ENCODE measurements at regions not wholly inside any gene's neighbourhood (a gene's known extent, or its start where the extent isn't known, plus 50 kb on each side); places are given as distances from the start of the nearest gene placed in this dataset.

DNA sequence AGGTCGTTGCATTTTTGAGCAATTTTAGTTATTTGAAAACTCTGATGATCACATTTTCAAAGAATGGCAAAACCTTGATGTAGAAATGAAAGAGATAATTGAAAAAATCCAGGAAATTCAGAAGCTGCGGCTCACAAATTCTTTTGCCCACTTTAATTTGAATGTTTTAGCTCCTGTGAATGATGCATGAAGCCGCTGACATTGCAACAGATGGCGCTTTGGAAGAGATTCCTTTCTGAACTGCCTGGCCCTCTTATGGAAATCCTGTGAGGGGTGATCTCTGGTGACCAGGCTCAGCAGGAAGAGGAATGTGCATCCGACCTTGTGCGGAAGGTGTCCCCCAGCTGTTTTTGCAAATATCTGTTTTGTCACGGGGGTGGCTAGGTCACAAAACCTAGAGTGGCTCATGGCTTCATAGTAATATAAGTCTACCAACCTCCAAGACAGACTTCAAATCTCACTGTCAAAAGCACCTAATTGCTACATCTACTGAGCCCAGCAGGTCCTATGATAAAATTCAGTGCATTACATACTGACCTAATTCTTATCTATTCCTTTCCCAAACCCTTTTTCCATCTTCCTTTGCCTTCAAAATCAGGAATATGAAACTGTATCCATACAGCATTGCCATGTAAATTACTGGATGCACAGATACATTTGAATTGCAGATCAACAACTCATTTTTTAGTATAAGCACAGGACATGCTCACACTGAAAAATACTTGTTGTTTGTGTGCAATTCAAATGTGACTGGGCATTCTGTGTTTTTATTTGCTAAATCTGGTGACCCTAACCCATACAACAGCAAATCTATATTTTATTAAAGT lies 412.7 kb downstream of the ETS1 start:
- TF ChIP-seq, protein P1, sequence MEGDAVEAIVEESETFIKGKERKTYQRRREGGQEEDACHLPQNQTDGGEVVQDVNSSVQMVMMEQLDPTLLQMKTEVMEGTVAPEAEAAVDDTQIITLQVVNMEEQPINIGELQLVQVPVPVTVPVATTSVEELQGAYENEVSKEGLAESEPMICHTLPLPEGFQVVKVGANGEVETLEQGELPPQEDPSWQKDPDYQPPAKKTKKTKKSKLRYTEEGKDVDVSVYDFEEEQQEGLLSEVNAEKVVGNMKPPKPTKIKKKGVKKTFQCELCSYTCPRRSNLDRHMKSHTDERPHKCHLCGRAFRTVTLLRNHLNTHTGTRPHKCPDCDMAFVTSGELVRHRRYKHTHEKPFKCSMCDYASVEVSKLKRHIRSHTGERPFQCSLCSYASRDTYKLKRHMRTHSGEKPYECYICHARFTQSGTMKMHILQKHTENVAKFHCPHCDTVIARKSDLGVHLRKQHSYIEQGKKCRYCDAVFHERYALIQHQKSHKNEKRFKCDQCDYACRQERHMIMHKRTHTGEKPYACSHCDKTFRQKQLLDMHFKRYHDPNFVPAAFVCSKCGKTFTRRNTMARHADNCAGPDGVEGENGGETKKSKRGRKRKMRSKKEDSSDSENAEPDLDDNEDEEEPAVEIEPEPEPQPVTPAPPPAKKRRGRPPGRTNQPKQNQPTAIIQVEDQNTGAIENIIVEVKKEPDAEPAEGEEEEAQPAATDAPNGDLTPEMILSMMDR (IDR thresholded peaks at IDR 0.05), result no peak
- no peak for TF ChIP-seq EZH2 (IDR thresholded peaks at IDR 0.05; ENCODE audit: borderline replicate concordance, insufficient read depth, low read depth, low read length, poor library complexity, severe bottlenecking)

Measured in B cell (primary cell).